Stomach smooth muscle (tissue), 2 donors: ENCODE measurements at regions not wholly inside any gene's neighbourhood (a gene's known extent, or its start where the extent isn't known, plus 50 kb on each side); places are given as distances from the start of the nearest gene placed in this dataset.

Experiments used
- H3K27ac ChIP-seq: one replicate; pipeline ENCODE4 v1.7.0; 2013; ENCODE audit warnings: mild to moderate bottlenecking, low read length, inconsistent platforms
- H3K27me3 ChIP-seq, 2 donors: one replicate each; pipeline ENCODE4 v1.7.0; 2013; ENCODE audit warnings: low read length in 2 of 2; ENCODE audit not compliant: insufficient read depth in 2 of 2, control insufficient read depth in 1 of 2
- H3K36me3 ChIP-seq, 2 donors: one replicate each; pipeline ENCODE4 v1.7.0; 2013; ENCODE audit warnings: low read length in 2 of 2; ENCODE audit not compliant: control insufficient read depth in 2 of 2, insufficient read depth in 2 of 2
- H3K4me1 ChIP-seq: one replicate; pipeline ENCODE4 v1.7.0; 2013; ENCODE audit warnings: low read length; ENCODE audit not compliant: control insufficient read depth, insufficient read depth
- H3K4me3 ChIP-seq, 2 donors: one replicate each; pipeline ENCODE4 v1.7.0; 2013; ENCODE audit warnings: low read length in 2 of 2
- H3K9ac ChIP-seq, 2 donors: one replicate each; pipeline ENCODE4 v1.7.0; 2013; ENCODE audit warnings: low read length in 2 of 2, mild to moderate bottlenecking in 1 of 2
- H3K9me3 ChIP-seq, 2 donors: one replicate each; pipeline ENCODE4 v1.7.0; 2013; ENCODE audit warnings: low read length in 2 of 2; ENCODE audit not compliant: control insufficient read depth in 2 of 2
- donor health status: healthy.
- donor health status: Pancreatic carcinoma.

- Histone ChIP-seq H3K9ac (no peak overlapping the region), H3K27ac (no peak overlapping the region), H3K4me3 (no peak overlapping the region), H3K27me3 (no peaks in the 10 kb centered on the region), H3K9me3 (no peaks in the 10 kb centered on the region), H3K36me3 (no peaks in the 10 kb centered on the region), H3K4me1 (no peaks in the 10 kb centered on the region)
Measured at GRCh38 chr6:11925805-11926204, 86.3 kb upstream of the HIVEP1 start.

GRCh38 chr6:11923621-11924020 lies 88.5 kb upstream of the HIVEP1 start:
- H3K9ac ChIP-seq: no peak overlapping the region
- H3K9me3 ChIP-seq: no peaks in the 10 kb centered on the region
- no peak overlapping the region for H3K27ac ChIP-seq
- no peak overlapping the region for H3K4me3 ChIP-seq
- H3K36me3 ChIP-seq: no peaks in the 10 kb centered on the region
- no peaks in the 10 kb centered on the region for H3K27me3 ChIP-seq
- H3K4me1 ChIP-seq: peaks cover 7% of the 10 kb centered on the region

GRCh38 chr6:11922901-11923300 lies 89.2 kb upstream of the HIVEP1 start:
- Histone ChIP-seq H3K4me3 (no peak overlapping the region), H3K27ac (no peak overlapping the region), H3K9ac (no peak overlapping the region), H3K9me3 (no peaks in the 10 kb centered on the region), H3K36me3 (no peaks in the 10 kb centered on the region), H3K27me3 (no peaks in the 10 kb centered on the region), H3K4me1 (peaks cover 9% of the 10 kb centered on the region)

- H3K9ac ChIP-seq: no peak overlapping the region
- H3K36me3 ChIP-seq: no peaks in the 10 kb centered on the region
- peaks cover 11% of the 10 kb centered on the region for H3K4me1 ChIP-seq
- no peak overlapping the region for H3K4me3 ChIP-seq
- no peak overlapping the region for H3K27ac ChIP-seq
- H3K9me3 ChIP-seq: no peaks in the 10 kb centered on the region
- no peaks in the 10 kb centered on the region for H3K27me3 ChIP-seq
Measured at GRCh38 chr6:11921751-11922150, 90.4 kb upstream of the HIVEP1 start.

- Histone ChIP-seq H3K9me3 (no peaks in the 10 kb centered on the region), H3K4me3 (no peak overlapping the region), H3K4me1 (peaks cover 11% of the 10 kb centered on the region), H3K27ac (peak overlapping the region; percentile 18), H3K27me3 (no peaks in the 10 kb centered on the region), H3K36me3 (no peaks in the 10 kb centered on the region), H3K9ac (peak overlapping the region in 1 of 2 donors; percentile 36)
Measured at GRCh38 chr6:11921017-11921438, 91.1 kb upstream of the HIVEP1 start.

GRCh38 chr6:11920566-11920965 lies 91.5 kb upstream of the HIVEP1 start:
- no peak overlapping the region for H3K9ac ChIP-seq
- H3K27ac ChIP-seq: peak overlapping the region; percentile 18
- no peaks in the 10 kb centered on the region for H3K9me3 ChIP-seq
- H3K36me3 ChIP-seq: no peaks in the 10 kb centered on the region
- H3K4me1 ChIP-seq: peaks cover 11% of the 10 kb centered on the region
- no peaks in the 10 kb centered on the region for H3K27me3 ChIP-seq
- no peak overlapping the region for H3K4me3 ChIP-seq

- H3K4me3 ChIP-seq: no peak overlapping the region
- no peaks in the 10 kb centered on the region for H3K9me3 ChIP-seq
- H3K27me3 ChIP-seq: no peaks in the 10 kb centered on the region
- H3K4me1 ChIP-seq: peaks cover 11% of the 10 kb centered on the region
- H3K9ac ChIP-seq: no peak overlapping the region
- H3K27ac ChIP-seq: no peak overlapping the region
- H3K36me3 ChIP-seq: no peaks in the 10 kb centered on the region
Measured at GRCh38 chr6:11919771-11920440, 92.2 kb upstream of the HIVEP1 start.

GRCh38 chr6:11918739-11919605 lies 93.1 kb upstream of the HIVEP1 start:
- H3K27me3 ChIP-seq: no peaks in the 10 kb centered on the region
- peak overlapping the region; percentile 46 for H3K27ac ChIP-seq
- H3K9me3 ChIP-seq: no peaks in the 10 kb centered on the region
- H3K4me1 ChIP-seq: peaks cover 11% of the 10 kb centered on the region
- H3K36me3 ChIP-seq: no peaks in the 10 kb centered on the region
- H3K4me3 ChIP-seq: no peak overlapping the region
- H3K9ac ChIP-seq: no peak overlapping the region

GRCh38 chr6:11917951-11918738 lies 94.0 kb upstream of the HIVEP1 start:
- no peaks in the 10 kb centered on the region for H3K36me3 ChIP-seq
- no peak overlapping the region for H3K9ac ChIP-seq
- no peaks in the 10 kb centered on the region for H3K9me3 ChIP-seq
- H3K4me1 ChIP-seq: peaks cover 11% of the 10 kb centered on the region
- H3K4me3 ChIP-seq: no peak overlapping the region
- peak overlapping the region; percentile 2 for H3K27ac ChIP-seq
- no peaks in the 10 kb centered on the region for H3K27me3 ChIP-seq

GRCh38 chr6:11912420-11912819 lies 99.7 kb upstream of the HIVEP1 start:
- no peaks in the 10 kb centered on the region for H3K9me3 ChIP-seq
- no peak overlapping the region for H3K27ac ChIP-seq
- H3K4me1 ChIP-seq: no peaks in the 10 kb centered on the region
- H3K27me3 ChIP-seq: no peaks in the 10 kb centered on the region
- H3K4me3 ChIP-seq: no peak overlapping the region
- H3K9ac ChIP-seq: no peak overlapping the region
- no peaks in the 10 kb centered on the region for H3K36me3 ChIP-seq
